DMS153 (cell line): ENCODE measurements at regions not wholly inside any gene's neighbourhood (a gene's known extent, or its start where the extent isn't known, plus 50 kb on each side); places are given as distances from the start of the nearest gene placed in this dataset.
"Not testable (repeated sequence)": the region's sequence is repeated elsewhere in the genome, so short reads cannot be mapped to it uniquely, and the experiment has no call there.

Source experiments
- DNase-seq: peaks from one replicate; lab custom pipeline; 2025; lab: John Stamatoyannopoulos, UW

DNA sequence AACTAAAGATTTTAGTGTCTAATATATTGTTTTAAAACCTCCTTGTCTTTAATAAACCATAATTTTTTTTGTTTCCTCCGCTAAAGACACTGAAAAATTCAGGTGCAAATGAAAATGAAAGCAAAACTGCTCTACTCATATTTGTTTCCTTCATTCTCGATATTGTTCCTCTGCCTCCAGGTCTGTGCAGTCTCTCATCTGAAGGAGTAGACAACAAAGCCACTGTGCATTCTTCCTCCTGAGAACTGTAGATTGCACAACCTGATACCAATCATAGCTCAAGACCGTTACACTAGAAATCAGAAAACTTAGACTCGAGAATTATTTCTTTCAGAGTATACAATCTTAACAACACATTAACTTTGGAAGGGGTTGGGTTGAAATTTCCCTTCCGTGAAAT, 373.1 kb upstream of the CXADR start:
- DNase-seq = no peak

GRCh38 chr21:17146426-17146825, 366.4 kb upstream of the CXADR start:
- no peak for DNase-seq

DNA sequence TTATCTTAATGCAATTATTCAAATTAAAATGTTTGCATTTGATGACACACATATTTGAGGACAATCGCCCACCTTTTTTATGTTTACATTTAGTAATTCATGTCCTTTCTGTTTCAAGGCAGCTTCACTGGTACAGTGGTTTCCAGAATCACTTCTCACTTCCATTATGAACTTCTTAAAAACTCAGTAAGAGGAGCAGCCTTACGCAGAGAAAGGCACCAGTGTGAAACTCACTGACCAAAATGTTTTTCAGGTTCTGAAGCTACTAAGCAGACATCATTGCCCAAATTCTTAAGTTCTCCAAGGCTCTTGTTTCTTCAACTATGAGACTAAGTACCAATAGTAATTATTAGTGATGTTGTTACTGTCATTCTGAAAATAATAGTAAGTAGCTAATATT, 353.1 kb upstream of the CXADR start:
- no peak for DNase-seq

- DNase-seq = no peak
These were observed 327.2 kb upstream of the CXADR start for GRCh38 chr21:17185674-17186073.

DNA sequence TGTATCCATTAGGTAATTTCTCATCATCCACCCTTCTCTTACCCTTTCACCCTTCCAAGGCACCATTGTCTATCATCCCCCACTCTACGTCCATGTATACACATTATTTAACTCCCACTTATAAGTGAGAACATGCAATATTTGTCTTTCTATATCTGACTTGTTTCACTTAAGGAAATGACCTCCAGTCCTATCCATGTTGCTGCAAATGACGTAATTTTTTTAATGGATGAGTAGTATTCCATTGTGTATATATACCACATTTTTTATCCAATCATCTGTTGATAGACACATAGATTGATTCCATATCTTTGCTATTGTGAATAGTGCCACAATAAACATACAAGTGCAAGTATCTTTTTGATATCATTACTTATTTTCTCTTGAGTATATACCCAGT, 322.9 kb upstream of the CXADR start:
- no peak for DNase-seq

- DNase-seq = no peak
These were observed 321.4 kb upstream of the CXADR start for GRCh38 chr21:17191346-17191993.

- DNase-seq = no peak
These were observed 317.5 kb upstream of the CXADR start for GRCh38 chr21:17195351-17195750.

- DNase-seq = no peak
These were observed 316.9 kb upstream of the CXADR start for GRCh38 chr21:17195976-17196375.

DNA sequence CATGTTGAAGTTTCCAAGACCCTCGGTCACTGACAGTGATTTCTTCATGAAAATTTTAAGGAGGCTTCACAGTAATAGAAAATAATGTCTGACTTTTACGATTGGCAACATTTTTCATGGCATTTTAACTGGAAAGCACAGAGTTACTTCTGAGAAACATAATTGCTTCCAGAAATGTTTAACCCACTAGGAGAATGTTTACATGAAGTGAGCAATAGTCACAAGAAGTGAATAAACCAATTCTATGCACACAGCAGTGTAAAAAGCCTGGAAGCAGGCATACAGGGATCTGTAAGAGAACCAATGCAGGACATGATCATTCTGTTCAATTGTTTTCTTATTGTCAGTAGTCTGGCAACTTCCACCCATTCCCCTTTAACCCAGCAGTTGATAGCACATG, 316.2 kb upstream of the CXADR start:
- no peak for DNase-seq

DNA sequence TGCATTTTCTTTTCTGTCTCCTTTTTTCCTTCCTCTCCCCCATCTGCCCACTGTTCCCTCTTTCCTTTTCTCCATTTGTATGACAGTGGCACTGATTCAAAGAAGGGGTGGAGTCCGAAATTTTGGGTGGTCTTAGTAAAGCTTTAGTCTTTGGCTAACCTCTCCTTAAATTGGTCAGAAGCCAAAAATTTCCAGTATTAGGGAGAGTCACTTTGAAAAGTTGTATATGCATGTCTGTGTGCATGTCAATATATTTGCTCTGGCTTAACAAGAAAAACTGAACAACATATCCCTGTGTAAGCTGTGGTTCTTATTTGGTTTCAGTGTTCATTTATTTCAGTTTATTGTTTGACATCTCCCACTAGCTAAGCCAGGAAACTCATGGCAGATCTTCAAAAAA, 314.8 kb upstream of the CXADR start:
- no peak for DNase-seq

GRCh38 chr21:17200250-17200649, 312.6 kb upstream of the CXADR start:
- DNase-seq = no peak

DNA sequence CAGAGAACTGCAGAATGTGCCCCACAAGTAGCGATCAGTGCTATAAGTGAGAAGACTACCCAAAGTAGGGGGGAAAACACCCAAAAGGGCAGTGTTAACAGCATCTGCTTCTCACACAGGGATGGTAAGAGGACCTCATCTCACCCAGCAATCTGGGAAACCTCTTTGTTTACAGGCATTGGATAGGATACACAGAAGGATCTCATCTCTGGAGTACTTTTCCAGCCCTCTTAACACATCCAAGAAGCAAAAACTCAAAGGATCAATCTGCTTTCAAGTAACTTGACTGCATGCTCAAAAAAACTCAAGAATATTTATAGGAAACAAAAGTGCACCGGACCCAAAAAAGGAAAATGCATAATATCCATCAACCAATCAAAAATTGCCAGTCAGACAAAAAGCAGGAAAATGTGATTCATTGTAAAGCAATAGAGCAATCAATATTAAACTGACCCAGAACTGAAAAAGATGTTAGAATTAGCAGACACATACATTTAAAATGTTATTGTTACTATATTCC, 311.0 kb upstream of the CXADR start:
- no peak for DNase-seq

DNA sequence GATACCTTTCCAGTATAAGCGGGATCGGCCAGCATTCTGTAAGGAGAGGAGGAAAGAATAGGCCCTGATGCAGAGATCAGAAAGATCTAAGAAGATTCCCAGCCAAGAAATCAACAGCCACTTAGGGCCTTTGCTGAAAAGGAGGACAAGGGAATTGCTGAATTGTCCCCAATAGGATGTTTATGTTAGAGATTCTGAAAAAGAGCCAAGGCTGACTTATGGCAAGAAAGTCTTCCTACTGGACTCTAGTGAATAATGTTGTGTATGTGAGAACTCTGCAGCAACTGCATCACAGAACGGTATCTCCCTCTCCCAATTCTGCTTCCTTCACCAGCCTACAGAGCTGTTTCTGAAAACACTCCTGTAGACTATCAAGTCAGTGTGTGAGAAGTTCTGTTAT, 298.0 kb upstream of the CXADR start:
- DNase-seq = no peak

DNA sequence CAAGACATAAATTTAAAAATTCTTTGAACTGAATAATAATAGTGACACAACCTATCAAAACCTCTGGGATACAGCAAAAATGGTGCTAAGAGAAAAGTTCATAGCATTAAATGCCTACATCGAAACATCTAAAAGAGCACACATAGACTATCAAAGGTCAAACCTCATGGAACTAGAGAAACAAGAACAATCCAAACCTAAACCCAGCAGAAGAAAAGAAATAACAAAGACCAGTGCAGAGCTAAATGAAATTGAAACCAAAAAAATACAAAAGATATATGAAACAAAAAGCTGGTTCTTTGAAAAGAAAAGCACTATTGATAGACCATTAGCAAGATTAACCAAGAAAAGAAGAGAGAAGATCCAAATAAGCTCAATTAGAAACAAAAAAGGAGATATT, 293.8 kb upstream of the CXADR start:
- DNase-seq = not testable (repeated sequence)

DNA sequence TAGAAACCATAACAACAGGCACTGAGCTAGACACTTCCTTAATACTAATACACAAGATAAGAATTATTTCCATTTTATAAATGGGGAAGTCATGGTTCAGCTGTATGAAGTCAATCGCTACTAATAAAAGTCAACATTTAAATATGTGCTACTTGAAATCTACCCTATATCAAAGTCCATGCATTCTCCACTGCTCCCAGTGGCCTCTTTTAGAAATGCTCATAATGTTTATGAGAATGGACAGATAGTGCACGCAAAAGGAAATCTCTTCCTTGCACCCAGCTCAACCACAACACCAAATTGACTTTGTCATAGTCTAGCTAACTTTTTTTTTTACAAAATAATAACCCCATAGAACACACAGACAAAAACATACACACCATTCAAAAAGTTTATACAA, 281.7 kb upstream of the CXADR start:
- no peak for DNase-seq

DNA sequence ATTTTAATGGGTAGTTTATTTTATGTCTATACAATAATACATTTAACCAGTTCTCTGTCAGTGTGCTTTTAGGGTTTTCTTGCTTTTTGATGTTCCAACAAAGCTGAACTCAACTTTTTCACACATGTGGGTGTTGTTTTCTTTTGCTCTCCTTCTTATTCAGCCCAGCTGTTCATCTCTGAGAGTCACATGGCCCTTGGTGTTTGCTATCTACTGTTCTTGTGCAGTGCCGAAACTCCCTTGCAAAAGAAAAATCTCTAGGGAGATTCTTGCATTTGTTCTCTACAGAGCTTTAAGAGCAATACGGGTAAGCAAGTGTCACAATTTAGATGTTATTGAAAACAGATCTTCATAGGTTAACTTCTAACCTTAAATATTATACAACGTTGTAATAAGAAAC, 281.1 kb upstream of the CXADR start:
- DNase-seq = no peak

GRCh38 chr21:17238468-17238867, 274.4 kb upstream of the CXADR start:
- DNase-seq = no peak

- DNase-seq = peak; percentile 51
These were observed 262.0 kb upstream of the CXADR start for GRCh38 chr21:17250778-17251241.

GRCh38 chr21:17257784-17258183, 255.1 kb upstream of the CXADR start:
- DNase-seq = no peak

GRCh38 chr21:17264182-17264581, 248.7 kb upstream of the CXADR start:
- no peak for DNase-seq

DNA sequence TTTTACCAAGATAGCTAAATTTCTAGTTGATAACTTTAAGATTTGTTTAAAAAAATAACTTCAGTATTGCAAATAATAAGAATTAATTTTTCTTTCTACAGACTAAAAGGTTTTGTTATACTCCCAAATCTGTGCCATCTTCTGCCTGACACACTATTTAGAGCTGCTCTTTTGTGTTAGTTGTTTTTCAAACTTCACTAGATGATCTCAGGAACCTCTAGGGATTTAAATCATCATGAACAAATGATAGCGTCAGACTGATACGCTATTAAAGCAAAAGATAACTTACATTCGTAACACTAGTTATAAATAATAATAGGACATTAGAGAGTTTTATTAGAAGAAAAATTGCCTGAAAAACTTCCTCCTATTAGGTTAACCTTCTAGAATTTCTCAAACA, 243.1 kb upstream of the CXADR start:
- no peak for DNase-seq

- peak; percentile 46 for DNase-seq
These were observed 242.6 kb upstream of the CXADR start for GRCh38 chr21:17270229-17270628.

DNA sequence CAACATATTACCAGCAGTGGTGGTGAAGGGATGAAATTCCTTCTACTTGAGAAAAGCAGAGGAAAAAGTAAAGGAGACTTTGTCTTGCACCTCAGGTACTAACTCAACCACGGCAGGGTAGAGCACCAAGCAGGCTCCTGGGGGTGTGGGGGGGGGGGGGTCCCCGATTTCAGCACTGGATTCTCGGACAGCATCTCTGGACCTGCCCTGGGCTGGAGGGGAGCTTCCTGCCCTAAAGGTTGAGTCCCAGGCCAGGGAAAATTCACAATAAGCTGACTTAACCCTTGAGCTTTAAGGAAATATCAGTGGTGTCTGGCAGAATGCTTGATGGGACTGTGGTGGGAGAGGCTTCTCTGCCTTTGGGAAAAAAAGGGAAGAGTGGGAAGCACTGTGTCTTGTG, 233.2 kb upstream of the CXADR start:
- DNase-seq = no peak

DNA sequence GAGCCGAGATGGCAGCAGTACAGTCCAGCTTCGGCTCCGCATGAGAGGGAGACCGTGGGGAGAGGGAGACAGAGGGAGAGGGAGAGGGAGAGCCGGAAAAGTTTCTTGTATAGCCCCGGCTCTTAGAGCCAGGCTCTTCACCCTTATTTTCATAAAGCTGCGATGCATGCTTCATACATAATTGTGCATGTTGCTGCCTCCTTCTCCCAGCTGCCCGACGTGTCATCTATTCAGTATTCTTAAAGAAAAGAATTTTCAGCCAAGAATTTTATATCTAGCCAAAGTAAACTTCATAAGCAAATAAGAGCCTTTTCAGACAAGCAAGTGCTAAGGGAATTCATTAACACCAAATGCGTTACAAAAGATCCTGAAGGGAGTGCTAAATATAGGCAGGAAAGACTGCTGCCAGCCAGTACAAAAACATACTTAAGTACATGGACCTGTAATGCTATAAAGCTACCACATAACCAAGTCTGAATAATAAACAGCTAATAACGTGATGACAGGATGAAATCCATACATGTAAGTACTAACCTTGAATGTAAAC, 219.8 kb upstream of the CXADR start:
- DNase-seq = not testable (repeated sequence)
